Neural cell (in vitro differentiated cells): ENCODE measurements at regions not wholly inside any gene's neighbourhood (a gene's known extent, or its start where the extent isn't known, plus 50 kb on each side); places are given as distances from the start of the nearest gene placed in this dataset.

ENCODE experiments used
- H2AFZ ChIP-seq: fragments of 200-600, 300-800 bp; sonication (generic), shearing (Covaris generic); 2 replicates; pipeline ENCODE4 v1.6.0; 2014; ENCODE audit warnings: low read depth, mild to moderate bottlenecking, antibody characterized with exemption, low read length, moderate library complexity
- H3F3A ChIP-seq: fragments of 200-600 bp; shearing (Covaris generic); 2 replicates; pipeline ENCODE4 v1.6.1; 2016; ENCODE audit warnings: mild to moderate bottlenecking, moderate library complexity, mixed read lengths, antibody characterized with exemption, low read length; ENCODE audit not compliant: insufficient read depth, poor library complexity, severe bottlenecking
- H3K27ac ChIP-seq: fragments of 200-600, 300-800 bp; sonication (generic), shearing (Covaris generic); 2 replicates; pipeline ENCODE4 v1.5.1; 2014; ENCODE audit warnings: mild to moderate bottlenecking, low read length, moderate library complexity
- H3K27me3 ChIP-seq: fragments of 300-800, 200-600 bp; sonication (generic), shearing (Covaris generic); 2 replicates; pipeline ENCODE4 v1.6.0; 2014; ENCODE audit warnings: mild to moderate bottlenecking, low read depth, low read length, moderate library complexity; ENCODE audit not compliant: insufficient read depth
- H3K36me3 ChIP-seq: fragments of 300-800, 200-600 bp; sonication (generic), shearing (Covaris generic); 2 replicates; pipeline ENCODE4 v1.5.1; 2014; ENCODE audit warnings: mild to moderate bottlenecking, antibody characterized with exemption, low read length, moderate library complexity; ENCODE audit not compliant: insufficient read depth
- H3K4me2 ChIP-seq: fragments of 300-800, 200-600 bp; sonication (generic), shearing (Covaris generic); 2 replicates; pipeline ENCODE4 v1.6.0; 2014; ENCODE audit warnings: mild to moderate bottlenecking, low read length
- H3K4me3 ChIP-seq: fragments of 300-800, 200-600 bp; sonication (generic), shearing (Covaris generic); 2 replicates; pipeline ENCODE4 v1.5.1; 2014; ENCODE audit warnings: mild to moderate bottlenecking, low read length, moderate library complexity
- H3K79me2 ChIP-seq: fragments of 200-600 bp; shearing (Covaris generic); replicated peaks from 2 replicates; pipeline ENCODE4 v1.6.0; 2014; ENCODE audit warnings: mild to moderate bottlenecking, low read length, moderate library complexity; ENCODE audit not compliant: insufficient read depth
- H3K9ac ChIP-seq: fragments of 300-800, 200-600 bp; sonication (generic), shearing (Covaris generic); 2 replicates; pipeline ENCODE4 v1.6.1; 2016; ENCODE audit warnings: mild to moderate bottlenecking, low read length, mixed read lengths
- H3K9me2 ChIP-seq: fragments of 200-600 bp; shearing (Covaris generic); 2 replicates; pipeline ENCODE4 v1.6.1; 2016; ENCODE audit warnings: mild to moderate bottlenecking, low read length, mixed read lengths; ENCODE audit not compliant: insufficient read depth
- H3K9me3 ChIP-seq: fragments of 200-600, 300-800 bp; sonication (generic), shearing (Covaris generic); 2 replicates; pipeline ENCODE4 v1.6.1; 2016; ENCODE audit warnings: mild to moderate bottlenecking, mixed run types, low read length, moderate library complexity, mixed read lengths
- H4K20me1 ChIP-seq: fragments of 200-600 bp; shearing (Covaris generic); 2 replicates; pipeline ENCODE4 v1.6.1; 2016; ENCODE audit warnings: mild to moderate bottlenecking, mixed run types; ENCODE audit not compliant: insufficient read depth
- EP300 ChIP-seq: fragments of 450-650 bp; conservative IDR thresholded peaks from 2 replicates; pipeline ENCODE4 v1.6.1; 2014; ENCODE audit warnings: antibody characterized with exemption, mild to moderate bottlenecking, moderate library complexity; ENCODE audit not compliant: poor library complexity, severe bottlenecking
- EZH2 ChIP-seq: fragments of 200-600, 300-800 bp; shearing (Covaris generic), sonication (generic); IDR thresholded peaks from 2 replicates; pipeline ENCODE4 v1.6.1; 2014; ENCODE audit warnings: antibody characterized with exemption, low read length, borderline replicate concordance, mild to moderate bottlenecking; ENCODE audit not compliant: insufficient read depth, poor library complexity, severe bottlenecking
- MXI1 ChIP-seq: fragments of 450-650 bp; conservative IDR thresholded peaks from 2 replicates; pipeline ENCODE4 v1.6.1; 2014; ENCODE audit warnings: antibody characterized with exemption, mild to moderate bottlenecking; ENCODE audit not compliant: poor library complexity, severe bottlenecking
- POLR2AphosphoS5 ChIP-seq: IDR thresholded peaks from 2 replicates; pipeline ENCODE4 v1.6.1; 2012
- RAD21 ChIP-seq: fragments of 450-650 bp; conservative IDR thresholded peaks from 2 replicates; pipeline ENCODE4 v1.6.1; 2014; ENCODE audit warnings: antibody characterized with exemption, mild to moderate bottlenecking, moderate library complexity
- SMC3 ChIP-seq: fragments of 450-650 bp; conservative IDR thresholded peaks from 2 replicates; pipeline ENCODE4 v1.6.1; 2014; ENCODE audit warnings: antibody characterized with exemption, mild to moderate bottlenecking, moderate library complexity; ENCODE audit not compliant: poor library complexity
- TAF1 ChIP-seq: IDR thresholded peaks from 2 replicates; pipeline ENCODE4 v1.6.1; 2012; ENCODE audit warnings: low read depth
- TF ChIP-seq, protein P1 (sequence below): IDR thresholded peaks from 2 replicates; pipeline ENCODE4 v1.6.1; 2012; ENCODE audit warnings: borderline replicate concordance
- TF ChIP-seq, protein P2 (sequence below): fragments of 450-650 bp; IDR thresholded peaks from 2 replicates; pipeline ENCODE4 v1.5.1; 2014; ENCODE audit warnings: antibody characterized with exemption, mild to moderate bottlenecking, moderate library complexity; ENCODE audit not compliant: poor library complexity, severe bottlenecking

DNA sequence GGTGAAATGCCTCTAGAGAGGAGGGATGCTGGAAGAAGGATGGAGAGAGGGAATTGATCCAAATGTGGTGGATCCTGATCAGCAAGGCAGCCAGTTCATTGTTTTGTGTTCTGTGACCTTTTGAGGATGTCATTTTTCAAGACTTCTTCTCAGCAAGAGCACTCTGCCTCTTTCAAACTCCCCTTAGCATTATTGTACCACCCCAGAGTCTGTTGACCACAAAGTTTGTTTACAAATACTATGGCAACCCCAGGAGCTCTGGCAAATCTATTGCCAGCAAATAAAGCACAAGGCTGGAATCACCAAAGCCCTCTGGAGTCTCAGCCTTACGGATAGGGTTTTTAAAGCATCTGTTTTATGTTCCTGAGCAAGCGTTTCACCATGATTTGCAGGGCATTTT is 76.2 kb upstream of the SLC1A3 start:
- no peak overlapping the region for H2AFZ ChIP-seq
- no peaks in the 10 kb centered on the region for H3K79me2 ChIP-seq
- H4K20me1 ChIP-seq = no peaks in the 10 kb centered on the region
- no peaks in the 10 kb centered on the region for H3F3A ChIP-seq
- H3K4me3 ChIP-seq = no peak overlapping the region
- no peak overlapping the region for H3K4me2 ChIP-seq
- H3K27me3 ChIP-seq = no peaks in the 10 kb centered on the region
- H3K9me2 ChIP-seq = no peaks in the 10 kb centered on the region
- H3K9me3 ChIP-seq = no peaks in the 10 kb centered on the region
- TF ChIP-seq MXI1 (no peak), POLR2AphosphoS5 (no peak), EZH2 (no peak), RAD21 (no peak), TAF1 (no peak), SMC3 (no peak), EP300 (no peak)
- TF ChIP-seq, protein P1, sequence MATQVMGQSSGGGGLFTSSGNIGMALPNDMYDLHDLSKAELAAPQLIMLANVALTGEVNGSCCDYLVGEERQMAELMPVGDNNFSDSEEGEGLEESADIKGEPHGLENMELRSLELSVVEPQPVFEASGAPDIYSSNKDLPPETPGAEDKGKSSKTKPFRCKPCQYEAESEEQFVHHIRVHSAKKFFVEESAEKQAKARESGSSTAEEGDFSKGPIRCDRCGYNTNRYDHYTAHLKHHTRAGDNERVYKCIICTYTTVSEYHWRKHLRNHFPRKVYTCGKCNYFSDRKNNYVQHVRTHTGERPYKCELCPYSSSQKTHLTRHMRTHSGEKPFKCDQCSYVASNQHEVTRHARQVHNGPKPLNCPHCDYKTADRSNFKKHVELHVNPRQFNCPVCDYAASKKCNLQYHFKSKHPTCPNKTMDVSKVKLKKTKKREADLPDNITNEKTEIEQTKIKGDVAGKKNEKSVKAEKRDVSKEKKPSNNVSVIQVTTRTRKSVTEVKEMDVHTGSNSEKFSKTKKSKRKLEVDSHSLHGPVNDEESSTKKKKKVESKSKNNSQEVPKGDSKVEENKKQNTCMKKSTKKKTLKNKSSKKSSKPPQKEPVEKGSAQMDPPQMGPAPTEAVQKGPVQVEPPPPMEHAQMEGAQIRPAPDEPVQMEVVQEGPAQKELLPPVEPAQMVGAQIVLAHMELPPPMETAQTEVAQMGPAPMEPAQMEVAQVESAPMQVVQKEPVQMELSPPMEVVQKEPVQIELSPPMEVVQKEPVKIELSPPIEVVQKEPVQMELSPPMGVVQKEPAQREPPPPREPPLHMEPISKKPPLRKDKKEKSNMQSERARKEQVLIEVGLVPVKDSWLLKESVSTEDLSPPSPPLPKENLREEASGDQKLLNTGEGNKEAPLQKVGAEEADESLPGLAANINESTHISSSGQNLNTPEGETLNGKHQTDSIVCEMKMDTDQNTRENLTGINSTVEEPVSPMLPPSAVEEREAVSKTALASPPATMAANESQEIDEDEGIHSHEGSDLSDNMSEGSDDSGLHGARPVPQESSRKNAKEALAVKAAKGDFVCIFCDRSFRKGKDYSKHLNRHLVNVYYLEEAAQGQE = no peak
- TF ChIP-seq, protein P2, sequence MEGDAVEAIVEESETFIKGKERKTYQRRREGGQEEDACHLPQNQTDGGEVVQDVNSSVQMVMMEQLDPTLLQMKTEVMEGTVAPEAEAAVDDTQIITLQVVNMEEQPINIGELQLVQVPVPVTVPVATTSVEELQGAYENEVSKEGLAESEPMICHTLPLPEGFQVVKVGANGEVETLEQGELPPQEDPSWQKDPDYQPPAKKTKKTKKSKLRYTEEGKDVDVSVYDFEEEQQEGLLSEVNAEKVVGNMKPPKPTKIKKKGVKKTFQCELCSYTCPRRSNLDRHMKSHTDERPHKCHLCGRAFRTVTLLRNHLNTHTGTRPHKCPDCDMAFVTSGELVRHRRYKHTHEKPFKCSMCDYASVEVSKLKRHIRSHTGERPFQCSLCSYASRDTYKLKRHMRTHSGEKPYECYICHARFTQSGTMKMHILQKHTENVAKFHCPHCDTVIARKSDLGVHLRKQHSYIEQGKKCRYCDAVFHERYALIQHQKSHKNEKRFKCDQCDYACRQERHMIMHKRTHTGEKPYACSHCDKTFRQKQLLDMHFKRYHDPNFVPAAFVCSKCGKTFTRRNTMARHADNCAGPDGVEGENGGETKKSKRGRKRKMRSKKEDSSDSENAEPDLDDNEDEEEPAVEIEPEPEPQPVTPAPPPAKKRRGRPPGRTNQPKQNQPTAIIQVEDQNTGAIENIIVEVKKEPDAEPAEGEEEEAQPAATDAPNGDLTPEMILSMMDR = no peak
- no peaks in the 10 kb centered on the region for H3K36me3 ChIP-seq
- no peak overlapping the region for H3K27ac ChIP-seq
- no peak overlapping the region for H3K9ac ChIP-seq

DNA sequence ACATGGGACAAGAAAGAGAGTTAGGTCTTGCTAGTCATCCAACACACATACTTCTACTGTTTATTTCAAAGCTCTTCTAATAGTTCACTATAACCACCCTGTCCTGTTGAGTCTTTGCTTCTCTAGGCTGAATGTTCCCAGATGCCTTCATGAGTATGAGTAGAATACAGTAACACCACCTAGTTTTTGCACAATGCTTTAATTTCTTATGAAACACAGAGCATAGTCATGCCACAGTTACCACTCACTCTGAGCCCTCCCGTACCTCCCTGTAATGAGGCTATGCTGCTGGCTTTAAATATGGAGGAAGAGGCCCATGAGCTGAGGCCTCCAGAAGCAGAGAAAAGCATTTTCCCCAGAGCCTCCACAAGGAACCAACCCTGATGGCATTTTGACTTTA is 75.0 kb upstream of the SLC1A3 start:
- Histone ChIP-seq H4K20me1 (no peaks in the 10 kb centered on the region), H3K9me3 (no peaks in the 10 kb centered on the region), H3K27ac (no peak overlapping the region), H3K4me2 (no peak overlapping the region), H3K36me3 (no peaks in the 10 kb centered on the region), H3F3A (no peaks in the 10 kb centered on the region), H3K79me2 (no peaks in the 10 kb centered on the region), H3K4me3 (no peak overlapping the region), H3K9ac (no peak overlapping the region), H3K9me2 (no peaks in the 10 kb centered on the region), H3K27me3 (no peaks in the 10 kb centered on the region), H2AFZ (no peak overlapping the region)
- TF ChIP-seq RAD21 = no peak
- no peak for TF ChIP-seq TAF1
- no peak for TF ChIP-seq EZH2
- TF ChIP-seq SMC3 = no peak
- no peak for TF ChIP-seq EP300
- no peak for TF ChIP-seq MXI1
- TF ChIP-seq, protein P2 = no peak
- no peak for TF ChIP-seq POLR2AphosphoS5
- TF ChIP-seq, protein P1 = no peak
